OCI-LY1 (cell line): ENCODE measurements at regions not wholly inside any gene's neighbourhood (a gene's known extent, or its start where the extent isn't known, plus 50 kb on each side); places are given as distances from the start of the nearest gene placed in this dataset.
"Not testable (repeated sequence)": the region's sequence is repeated elsewhere in the genome, so short reads cannot be mapped to it uniquely, and the experiment has no call there.

Experiments used
- H2AFZ ChIP-seq: fragments of 200-600 bp; sonication (generic), shearing (Covaris generic); 2 replicates; pipeline ENCODE4 v1.6.0; 2014; ENCODE audit warnings: antibody characterized with exemption, mild to moderate bottlenecking, low read length
- H3F3A ChIP-seq: fragments of 200-600 bp; sonication (generic), shearing (Covaris generic); 2 replicates; pipeline ENCODE4 v1.6.0; 2014; ENCODE audit warnings: mild to moderate bottlenecking, antibody characterized with exemption, low read length, moderate library complexity; ENCODE audit not compliant: insufficient read depth
- H3K27ac ChIP-seq: fragments of 200-600 bp; sonication (generic); 2 replicates; pipeline ENCODE4 v1.5.1; 2014; ENCODE audit warnings: low read length, mixed run types, mild to moderate bottlenecking, low read depth; ENCODE audit not compliant: poor library complexity, severe bottlenecking
- H3K27me3 ChIP-seq: fragments of 200-600 bp; sonication (generic); 2 replicates; pipeline ENCODE4 v1.6.0; 2014; ENCODE audit warnings: antibody characterized with exemption, mild to moderate bottlenecking, low read length, moderate library complexity; ENCODE audit not compliant: insufficient read depth
- H3K36me3 ChIP-seq: fragments of 200-600 bp; sonication (generic); 2 replicates; pipeline ENCODE4 v1.6.1; 2014; ENCODE audit warnings: mild to moderate bottlenecking, antibody characterized with exemption, low read length, moderate library complexity, mixed read lengths; ENCODE audit not compliant: insufficient read depth
- H3K4me1 ChIP-seq: fragments of 200-600 bp; sonication (generic); 2 replicates; pipeline ENCODE4 v1.5.1; 2014; ENCODE audit warnings: mild to moderate bottlenecking, low read length, moderate library complexity; ENCODE audit not compliant: insufficient read depth, severe bottlenecking
- H3K4me2 ChIP-seq: fragments of 200-600 bp; sonication (generic), shearing (Covaris generic); 2 replicates; pipeline ENCODE4 v1.6.1; 2014; ENCODE audit warnings: low read length
- H3K4me3 ChIP-seq: fragments of 200-600 bp; sonication (generic); 2 replicates; pipeline ENCODE4 v1.5.1; 2014; ENCODE audit warnings: low read length, low read depth, mild to moderate bottlenecking, mixed read lengths; ENCODE audit not compliant: poor library complexity, severe bottlenecking
- H3K79me2 ChIP-seq: fragments of 200-600 bp; shearing (Covaris generic); 2 replicates; pipeline ENCODE4 v1.6.1; 2016; ENCODE audit warnings: mixed run types, low read length, mixed read lengths; ENCODE audit not compliant: insufficient read depth
- H3K9ac ChIP-seq: fragments of 200-600 bp; sonication (generic), shearing (Covaris generic); 2 replicates; pipeline ENCODE4 v1.6.1; 2014; ENCODE audit warnings: mild to moderate bottlenecking, low read length, mixed read lengths
- H3K9me2 ChIP-seq: fragments of 200-600 bp; sonication (generic), shearing (Covaris generic); 2 replicates; pipeline ENCODE4 v1.6.1; 2014; ENCODE audit warnings: low read depth, mild to moderate bottlenecking, low read length, mixed read lengths
- H3K9me3 ChIP-seq: fragments of 200-600 bp; shearing (Covaris generic); 2 replicates; pipeline ENCODE4 v1.6.1; 2014; ENCODE audit warnings: low read length, mixed read lengths
- H4K20me1 ChIP-seq: fragments of 200-600 bp; sonication (generic), shearing (Covaris generic); 2 replicates; pipeline ENCODE4 v1.6.0; 2016; ENCODE audit warnings: mild to moderate bottlenecking, low read length; ENCODE audit not compliant: insufficient read depth
- EZH2 ChIP-seq: fragments of 200-600 bp; sonication (generic), shearing (Covaris generic); IDR thresholded peaks from 2 replicates; pipeline ENCODE4 v1.8.0; 2017; ENCODE audit warnings: borderline replicate concordance, mixed run types, mild to moderate bottlenecking, antibody characterized with exemption, low read length, moderate library complexity, mixed read lengths
- TF ChIP-seq, protein P1 (sequence below): fragments of 200-600 bp; sonication (generic), shearing (Covaris generic); IDR thresholded peaks from 2 replicates; pipeline ENCODE4 v1.5.1; 2017; ENCODE audit warnings: mild to moderate bottlenecking, antibody characterized with exemption, low read length, moderate library complexity, mixed read lengths

GRCh38 chrX:66717926-66718325 lies 79.0 kb upstream of the EDA2R start:
- H3K9me3 ChIP-seq: no peaks in the 10 kb centered on the region
- TF ChIP-seq, protein P1, sequence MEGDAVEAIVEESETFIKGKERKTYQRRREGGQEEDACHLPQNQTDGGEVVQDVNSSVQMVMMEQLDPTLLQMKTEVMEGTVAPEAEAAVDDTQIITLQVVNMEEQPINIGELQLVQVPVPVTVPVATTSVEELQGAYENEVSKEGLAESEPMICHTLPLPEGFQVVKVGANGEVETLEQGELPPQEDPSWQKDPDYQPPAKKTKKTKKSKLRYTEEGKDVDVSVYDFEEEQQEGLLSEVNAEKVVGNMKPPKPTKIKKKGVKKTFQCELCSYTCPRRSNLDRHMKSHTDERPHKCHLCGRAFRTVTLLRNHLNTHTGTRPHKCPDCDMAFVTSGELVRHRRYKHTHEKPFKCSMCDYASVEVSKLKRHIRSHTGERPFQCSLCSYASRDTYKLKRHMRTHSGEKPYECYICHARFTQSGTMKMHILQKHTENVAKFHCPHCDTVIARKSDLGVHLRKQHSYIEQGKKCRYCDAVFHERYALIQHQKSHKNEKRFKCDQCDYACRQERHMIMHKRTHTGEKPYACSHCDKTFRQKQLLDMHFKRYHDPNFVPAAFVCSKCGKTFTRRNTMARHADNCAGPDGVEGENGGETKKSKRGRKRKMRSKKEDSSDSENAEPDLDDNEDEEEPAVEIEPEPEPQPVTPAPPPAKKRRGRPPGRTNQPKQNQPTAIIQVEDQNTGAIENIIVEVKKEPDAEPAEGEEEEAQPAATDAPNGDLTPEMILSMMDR: no peak
- no peak for TF ChIP-seq EZH2
- H2AFZ ChIP-seq: no peak overlapping the region

GRCh38 chrX:66698273-66699204 lies 59.7 kb upstream of the EDA2R start:
- no peaks in the 10 kb centered on the region for H3K79me2 ChIP-seq
- no peak overlapping the region for H3K4me3 ChIP-seq
- no peaks in the 10 kb centered on the region for H4K20me1 ChIP-seq
- H2AFZ ChIP-seq: no peak overlapping the region
- H3K36me3 ChIP-seq: no peaks in the 10 kb centered on the region
- H3F3A ChIP-seq: no peaks in the 10 kb centered on the region
- no peaks in the 10 kb centered on the region for H3K9me3 ChIP-seq
- no peak overlapping the region for H3K4me2 ChIP-seq
- H3K9me2 ChIP-seq: no peaks in the 10 kb centered on the region
- no peaks in the 10 kb centered on the region for H3K4me1 ChIP-seq
- no peaks in the 10 kb centered on the region for H3K27me3 ChIP-seq
- H3K9ac ChIP-seq: no peak overlapping the region
- TF ChIP-seq, protein P1: no peak
- no peak for TF ChIP-seq EZH2
- no peak overlapping the region for H3K27ac ChIP-seq

More at GRCh38 chrX:66717926-66718325, 79.0 kb upstream of the EDA2R start:
- Histone ChIP-seq H3K9ac (no peak overlapping the region), H3K27ac (no peak overlapping the region), H3K9me2 (no peaks in the 10 kb centered on the region), H3K27me3 (no peaks in the 10 kb centered on the region), H3K4me1 (no peaks in the 10 kb centered on the region), H4K20me1 (no peaks in the 10 kb centered on the region), H3K4me2 (no peak overlapping the region), H3K36me3 (no peaks in the 10 kb centered on the region), H3K79me2 (no peaks in the 10 kb centered on the region), H3K4me3 (no peak overlapping the region), H3F3A (no peaks in the 10 kb centered on the region)

DNA sequence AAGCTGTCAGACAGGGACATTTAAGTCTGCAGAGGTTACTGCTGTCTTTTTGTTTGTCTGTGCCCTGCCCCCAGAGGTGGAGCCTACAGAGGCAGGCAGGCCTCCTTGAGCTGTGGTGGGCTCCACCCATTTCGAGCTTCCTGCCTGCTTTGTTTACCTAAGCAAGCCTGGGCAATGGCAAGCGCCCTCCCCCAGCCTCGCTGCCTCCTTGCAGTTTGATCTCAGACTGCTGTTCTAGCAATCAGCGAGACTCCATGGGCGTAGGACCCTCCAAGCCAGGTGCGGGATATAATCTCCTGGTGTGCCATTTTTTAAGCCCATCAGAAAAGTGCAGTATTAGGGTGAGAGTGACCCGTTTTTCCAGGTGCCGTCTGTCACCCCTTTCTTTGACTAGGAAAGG lies 53.6 kb upstream of the EDA2R start:
- not testable (repeated sequence) for H3K79me2 ChIP-seq, H3K27ac ChIP-seq, H3F3A ChIP-seq, H3K9ac ChIP-seq, H3K4me2 ChIP-seq, H3K9me3 ChIP-seq, H3K36me3 ChIP-seq, H2AFZ ChIP-seq, H4K20me1 ChIP-seq, H3K27me3 ChIP-seq, H3K9me2 ChIP-seq, H3K4me3 ChIP-seq, H3K4me1 ChIP-seq
